Activated CD4-positive, alpha-beta T cell treated with anti-CD3 and anti-CD28 coated beads, Interleukin-2, Interleukin-4, amounts not matched to agents 100 ng/mL and 50 ng/mL, durations not matched to agents 16 hours and 8 hours (primary cell): ENCODE measurements at regions not wholly inside any gene's neighbourhood (a gene's known extent, or its start where the extent isn't known, plus 50 kb on each side); places are given as distances from the start of the nearest gene placed in this dataset.
"Not testable (repeated sequence)": the region's sequence is repeated elsewhere in the genome, so short reads cannot be mapped to it uniquely, and the experiment has no call there.

Experiments
- DNase-seq: peaks from one replicate; pipeline ENCODE4 v3.0.0-alpha.2; 2020; ENCODE audit warnings: low spot score

DNA sequence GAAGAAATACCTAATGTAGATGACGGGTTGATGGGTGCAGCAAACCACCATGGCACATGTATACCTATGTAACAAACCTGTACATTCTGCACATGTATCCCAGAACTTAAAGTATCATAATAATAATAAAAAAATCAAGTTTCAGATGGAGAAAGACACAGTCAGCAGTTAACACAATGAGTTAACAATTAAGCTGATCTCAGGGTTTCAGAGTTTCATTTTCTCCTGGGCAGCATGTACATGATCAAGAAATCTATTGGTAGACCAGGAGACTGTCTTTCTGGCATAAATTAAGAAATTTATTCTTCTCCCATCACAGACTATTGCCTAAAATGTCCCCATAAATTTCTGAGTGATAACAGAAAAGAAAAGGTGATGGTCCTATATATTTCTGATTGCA, 155.3 kb downstream of the RAD51AP2 start:
- no peak for DNase-seq

DNA sequence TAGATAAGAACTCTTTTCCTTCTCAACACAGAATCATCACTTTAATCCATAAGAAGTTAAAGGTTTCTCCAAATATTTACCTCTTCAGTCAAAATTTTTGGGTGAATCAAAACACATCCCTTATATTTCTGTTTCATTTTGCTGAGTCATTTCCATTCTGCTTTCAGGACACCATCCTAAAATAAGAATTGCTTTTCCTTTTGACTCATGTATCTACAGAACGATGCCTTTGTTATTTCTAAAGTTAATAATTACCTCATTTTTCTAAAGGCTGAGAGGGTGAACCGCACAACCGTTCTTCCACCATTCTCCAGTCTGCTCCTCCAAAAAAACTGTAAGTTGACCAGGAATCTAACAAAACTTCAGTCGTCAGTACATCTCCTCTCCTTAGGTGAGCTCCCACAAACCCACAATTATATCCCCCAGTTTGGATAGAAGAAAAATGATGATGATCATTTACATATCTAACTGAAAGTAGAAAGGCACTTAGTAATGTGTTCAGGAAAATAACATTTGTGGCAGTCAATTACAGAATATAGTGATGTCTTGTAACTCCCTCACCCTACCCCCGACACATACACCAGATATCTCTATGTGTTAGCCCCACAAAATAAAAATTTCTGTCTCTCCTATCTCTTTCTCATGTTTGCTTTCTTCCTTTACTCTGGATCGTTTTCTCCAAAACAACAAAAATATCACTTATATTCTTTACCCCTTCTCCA, 162.5 kb downstream of the RAD51AP2 start:
- no peak for DNase-seq

DNA sequence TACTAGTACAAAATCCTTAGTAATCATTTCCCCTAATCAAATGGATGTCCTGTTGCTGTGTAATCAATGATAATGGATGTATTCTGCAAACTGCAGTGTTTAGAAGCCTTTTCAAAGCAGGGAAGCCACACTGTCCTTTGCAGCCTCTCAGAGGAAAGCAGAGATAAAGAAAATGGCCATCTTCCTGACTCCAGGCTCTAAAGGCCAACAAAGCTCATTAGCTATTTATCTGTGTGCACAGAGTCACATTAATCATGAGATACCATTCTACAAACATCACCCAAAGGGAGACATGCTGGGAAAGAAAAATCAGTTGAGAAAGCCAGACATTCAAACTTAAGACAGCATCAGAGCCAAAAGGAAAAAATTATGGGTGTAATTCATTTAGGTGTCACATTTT, 165.0 kb downstream of the RAD51AP2 start:
- no peak for DNase-seq

DNA sequence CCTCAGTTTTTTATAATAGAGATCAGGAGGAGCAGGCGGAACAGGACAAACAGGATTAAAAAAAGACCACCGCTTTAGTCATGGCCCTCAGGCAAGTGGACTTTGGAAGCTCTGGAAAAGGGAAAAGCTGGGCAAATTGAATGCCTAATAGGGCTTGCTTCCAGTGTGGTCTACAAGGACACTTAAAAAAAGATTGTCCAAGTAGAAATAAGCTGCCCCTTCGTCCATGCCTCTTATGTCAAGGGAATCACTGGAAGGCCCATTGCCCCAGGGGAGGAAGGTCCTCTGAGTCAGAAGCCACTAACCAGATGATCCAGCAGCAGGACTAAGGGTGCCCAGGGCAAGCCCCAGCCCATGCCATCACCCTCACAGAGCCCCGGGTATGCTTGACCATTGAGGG, 175.5 kb downstream of the RAD51AP2 start:
- not testable (repeated sequence) for DNase-seq

DNA sequence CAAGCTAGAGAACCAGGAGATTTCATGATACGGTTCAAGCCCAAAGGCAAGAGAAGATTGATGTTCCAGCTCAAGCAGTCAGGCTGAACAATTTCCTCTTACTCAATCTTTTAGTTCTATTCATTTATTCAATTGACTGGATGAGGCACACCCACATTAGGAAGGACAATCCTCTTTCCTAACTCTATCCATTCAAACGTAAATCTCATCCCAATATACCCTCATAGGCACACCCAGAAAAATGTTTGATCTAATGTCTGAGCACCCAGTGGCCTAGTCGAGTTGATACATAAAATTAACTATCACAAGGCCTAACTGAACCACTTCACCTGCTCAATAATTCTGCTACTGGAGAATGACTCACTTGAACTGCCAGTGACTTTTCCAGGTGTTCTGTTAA, 180.7 kb downstream of the RAD51AP2 start:
- DNase-seq, result no peak

DNA sequence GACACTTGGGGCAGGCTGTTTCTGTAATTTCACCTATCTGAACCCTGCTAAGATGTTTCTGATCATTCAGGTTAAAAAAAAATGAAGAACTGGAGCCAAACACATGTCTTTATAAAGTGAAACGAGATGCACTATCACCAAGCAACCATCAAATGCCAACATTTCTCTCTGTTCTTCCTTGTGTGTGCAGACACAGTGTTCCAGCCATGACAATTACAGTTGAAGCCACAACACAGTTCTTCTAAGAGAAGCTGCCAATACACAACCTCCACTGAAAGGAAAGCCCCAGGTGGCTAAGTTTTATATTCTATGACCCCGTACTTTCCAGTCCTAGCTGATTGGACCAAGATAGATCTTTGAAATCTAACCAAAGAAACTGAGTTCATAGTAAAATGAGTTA, 181.8 kb downstream of the RAD51AP2 start:
- DNase-seq, result no peak

DNA sequence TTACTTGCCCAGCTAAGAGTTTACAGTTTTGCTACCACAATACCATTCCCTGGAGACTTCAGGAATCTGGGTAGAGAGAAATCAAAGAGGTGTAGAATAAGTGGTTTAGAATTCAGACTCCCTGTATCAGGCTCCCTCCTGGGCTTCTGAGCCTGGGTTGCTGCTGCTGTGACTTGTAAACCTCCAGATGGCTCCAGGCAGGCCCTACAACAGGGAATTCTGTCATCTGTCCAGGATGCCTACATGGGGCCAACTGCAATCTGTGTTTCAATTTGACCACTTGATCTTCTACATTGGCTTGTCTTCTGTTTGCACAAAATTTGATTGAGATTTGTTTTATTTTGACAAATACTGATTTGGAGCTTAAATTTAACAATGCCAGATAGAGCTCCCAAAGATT, 183.9 kb downstream of the RAD51AP2 start:
- no peak for DNase-seq

DNA sequence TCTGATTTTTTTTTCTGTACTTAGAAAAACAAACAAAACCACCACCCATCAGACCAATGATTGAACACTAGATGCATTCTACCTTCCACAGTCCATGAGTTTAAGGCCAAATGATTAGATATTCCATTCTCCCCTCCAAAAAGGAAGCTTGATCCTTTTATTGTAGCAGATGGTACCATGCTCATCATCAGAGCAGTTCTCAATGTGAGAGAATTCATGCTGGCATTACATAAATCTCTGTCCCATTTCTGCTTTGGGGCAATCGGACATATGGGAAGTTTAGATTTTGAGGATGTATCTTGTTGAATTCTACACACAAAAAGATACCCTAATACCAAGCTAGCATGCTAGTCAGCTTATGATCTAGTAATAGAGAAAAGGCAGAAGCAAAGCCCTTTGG, 186.6 kb downstream of the RAD51AP2 start:
- no peak for DNase-seq

DNA sequence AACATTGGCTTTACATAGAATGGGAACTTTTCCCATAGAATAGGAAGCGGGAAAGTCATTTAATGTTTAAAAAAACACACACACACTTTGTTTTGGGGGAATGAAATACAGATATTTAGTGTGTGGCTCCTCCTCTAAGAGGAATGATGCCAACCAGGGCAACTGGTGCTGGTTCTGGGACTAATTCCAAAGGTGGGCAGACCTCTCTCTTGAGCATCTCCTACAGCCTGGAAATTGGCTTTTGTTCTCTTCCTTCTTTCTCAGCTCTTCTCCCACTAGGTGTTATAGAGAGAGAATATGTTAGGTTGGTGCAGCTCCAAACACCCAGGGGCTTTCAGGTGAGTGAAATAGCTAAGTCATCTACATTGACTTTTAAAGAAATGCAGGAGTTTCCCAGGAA, 190.1 kb downstream of the RAD51AP2 start:
- DNase-seq, result no peak

DNA sequence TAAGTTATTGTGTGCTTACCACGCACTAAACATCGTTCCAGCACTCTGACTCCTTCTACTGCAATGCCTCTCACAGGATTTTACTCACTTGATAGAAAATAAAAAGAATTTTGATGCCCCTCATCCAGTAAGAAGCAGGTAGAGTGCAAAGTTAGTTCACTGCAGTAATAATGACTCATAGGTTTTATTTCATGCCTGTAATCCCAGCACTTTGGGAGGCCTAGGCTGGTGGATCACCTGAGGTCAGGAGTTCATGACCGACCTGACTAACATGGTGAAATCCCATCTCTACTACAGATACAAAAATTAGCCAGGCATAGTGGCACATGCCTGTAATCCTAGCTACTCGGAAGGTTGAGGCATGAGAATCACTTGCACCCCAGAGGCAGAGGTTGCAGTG, 190.6 kb downstream of the RAD51AP2 start:
- no peak for DNase-seq

DNA sequence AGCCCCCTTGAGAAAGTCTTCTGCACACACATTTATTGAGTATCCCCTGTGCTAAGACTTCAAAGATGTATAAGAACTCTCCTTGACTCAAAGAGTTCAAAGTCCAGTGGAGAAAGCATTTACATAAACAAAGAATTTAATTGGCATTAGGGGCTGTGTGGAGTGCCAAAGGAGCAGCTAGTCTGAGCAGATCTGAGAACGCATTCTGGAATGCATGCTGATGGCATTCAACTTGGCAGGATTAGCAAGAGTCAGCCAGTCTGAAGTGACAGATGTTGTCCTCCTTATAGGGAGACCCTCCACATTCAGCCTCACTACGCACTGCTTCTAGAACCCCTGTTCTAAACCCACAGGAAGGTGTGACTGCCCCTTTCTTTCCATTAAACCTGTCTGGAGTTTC, 191.5 kb downstream of the RAD51AP2 start:
- no peak for DNase-seq

DNA sequence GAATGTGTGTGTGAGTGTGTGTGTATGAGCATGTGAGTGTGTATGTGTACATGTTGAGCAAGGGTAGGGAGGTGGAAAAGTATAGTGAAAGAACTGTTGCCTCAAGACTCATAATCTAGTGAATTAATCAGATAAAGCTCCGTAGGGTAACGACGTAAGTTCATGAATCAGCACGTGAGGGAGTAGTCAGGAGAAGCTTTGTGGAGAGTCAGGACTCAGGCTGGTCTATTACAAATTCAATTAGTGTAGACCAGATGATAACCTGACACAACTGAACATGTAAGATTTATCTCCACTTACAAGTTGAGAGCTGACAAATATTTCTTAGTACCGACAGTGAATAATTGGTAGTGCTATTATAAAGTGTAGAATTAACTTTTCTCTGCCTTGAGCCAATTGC, 194.5 kb downstream of the RAD51AP2 start:
- DNase-seq, result no peak

DNA sequence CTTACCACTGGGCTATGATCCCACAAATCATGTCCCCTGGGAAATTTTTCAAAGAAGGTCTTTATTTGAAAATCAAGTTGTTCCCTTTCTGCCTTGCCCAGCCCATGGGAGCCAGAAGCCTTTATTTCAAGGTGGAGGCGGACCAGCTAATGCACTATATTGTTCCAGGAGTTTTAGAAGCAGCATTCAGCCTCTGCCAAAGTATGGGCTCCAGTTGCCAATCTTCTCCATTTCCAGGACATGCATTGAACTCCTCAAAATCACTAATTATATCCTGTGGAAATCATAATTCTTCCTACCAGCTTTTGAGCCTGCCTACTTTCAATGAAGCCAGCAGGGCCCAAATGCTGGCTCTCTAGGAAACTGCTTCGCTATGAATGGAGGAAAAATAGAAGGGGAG, 195.8 kb downstream of the RAD51AP2 start:
- DNase-seq, result no peak

DNA sequence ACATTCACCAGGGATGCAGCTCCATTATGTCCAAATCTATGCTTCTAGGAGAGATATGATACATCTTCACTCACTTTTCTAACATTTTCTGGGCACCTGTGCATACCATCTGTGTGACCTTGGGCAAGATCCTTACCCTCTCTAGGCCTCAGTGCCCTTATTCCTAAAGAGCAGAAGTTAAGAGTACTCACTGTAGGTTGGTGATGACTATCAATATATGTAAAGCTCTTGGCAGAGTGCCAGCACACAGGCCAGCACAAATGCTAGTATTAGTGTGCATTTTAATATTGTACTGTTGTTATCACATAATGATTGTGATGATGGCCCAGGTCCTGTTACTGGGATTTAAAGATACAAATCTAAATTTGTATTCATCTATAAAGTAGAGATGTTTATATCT, 199.2 kb downstream of the RAD51AP2 start:
- DNase-seq, result no peak

DNA sequence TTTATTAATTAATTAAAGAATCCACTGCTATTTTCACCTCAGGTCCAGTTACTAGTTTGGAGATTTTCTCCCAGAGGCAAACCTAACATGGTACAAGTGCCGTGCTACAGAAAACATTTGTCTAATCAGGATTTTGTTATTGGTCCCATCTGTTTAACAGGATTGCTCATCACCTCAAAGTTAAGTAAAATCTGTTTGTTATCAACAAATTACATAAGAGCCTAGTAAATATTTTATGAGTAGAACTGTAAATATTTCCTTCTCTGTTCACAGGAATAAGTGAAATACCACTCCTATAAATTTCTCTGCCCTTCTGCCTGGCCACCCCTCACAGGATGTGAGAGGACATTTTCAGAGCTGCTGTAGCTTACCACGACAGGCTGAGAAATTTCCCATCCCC, 200.2 kb downstream of the RAD51AP2 start:
- no peak for DNase-seq

DNA sequence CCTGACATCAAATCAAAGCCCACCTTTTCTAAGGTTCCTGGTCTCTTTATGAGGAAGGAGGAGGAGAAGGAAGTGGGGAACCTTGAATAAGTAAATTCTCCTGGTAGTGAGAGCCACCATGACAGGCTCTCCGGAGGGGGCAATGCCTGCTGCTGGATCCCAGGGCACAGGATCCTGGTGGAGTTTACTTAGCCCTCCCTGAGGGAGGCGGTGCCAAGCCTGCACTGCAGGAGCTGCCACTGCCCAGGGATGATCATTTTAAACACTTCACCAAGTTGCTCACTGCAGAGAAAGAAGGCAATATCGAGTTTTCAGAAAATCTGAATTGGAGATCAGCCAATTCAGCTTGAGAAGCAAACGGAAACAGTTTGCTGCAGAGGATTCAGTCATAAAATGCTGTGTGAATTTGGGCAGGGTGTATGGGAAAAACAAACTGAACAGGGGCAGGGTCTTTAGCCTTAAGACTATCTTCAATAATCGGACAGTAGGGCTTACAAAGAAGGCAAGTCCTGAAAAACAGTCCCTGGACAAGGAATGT, 200.7 kb downstream of the RAD51AP2 start:
- no peak for DNase-seq

DNA sequence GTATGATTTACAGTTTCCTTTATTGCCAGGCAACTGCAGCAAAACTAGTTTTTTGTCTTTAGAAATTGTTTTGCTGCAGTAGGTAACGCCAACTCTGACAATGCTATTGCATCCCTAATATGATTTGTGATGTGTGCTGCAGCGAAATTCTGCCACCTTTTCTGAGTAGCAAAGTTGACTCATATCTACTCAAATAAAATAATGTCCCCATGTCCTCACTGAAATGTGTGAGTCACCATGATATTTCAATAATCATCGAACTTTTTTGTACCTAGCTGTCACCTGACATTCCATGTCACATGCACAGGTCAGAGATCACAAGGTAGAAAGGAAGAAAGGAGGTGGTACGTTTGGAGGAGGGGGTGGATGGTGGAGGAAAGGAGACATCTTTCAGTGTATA, 205.0 kb downstream of the RAD51AP2 start:
- peak; percentile 0 for DNase-seq

DNA sequence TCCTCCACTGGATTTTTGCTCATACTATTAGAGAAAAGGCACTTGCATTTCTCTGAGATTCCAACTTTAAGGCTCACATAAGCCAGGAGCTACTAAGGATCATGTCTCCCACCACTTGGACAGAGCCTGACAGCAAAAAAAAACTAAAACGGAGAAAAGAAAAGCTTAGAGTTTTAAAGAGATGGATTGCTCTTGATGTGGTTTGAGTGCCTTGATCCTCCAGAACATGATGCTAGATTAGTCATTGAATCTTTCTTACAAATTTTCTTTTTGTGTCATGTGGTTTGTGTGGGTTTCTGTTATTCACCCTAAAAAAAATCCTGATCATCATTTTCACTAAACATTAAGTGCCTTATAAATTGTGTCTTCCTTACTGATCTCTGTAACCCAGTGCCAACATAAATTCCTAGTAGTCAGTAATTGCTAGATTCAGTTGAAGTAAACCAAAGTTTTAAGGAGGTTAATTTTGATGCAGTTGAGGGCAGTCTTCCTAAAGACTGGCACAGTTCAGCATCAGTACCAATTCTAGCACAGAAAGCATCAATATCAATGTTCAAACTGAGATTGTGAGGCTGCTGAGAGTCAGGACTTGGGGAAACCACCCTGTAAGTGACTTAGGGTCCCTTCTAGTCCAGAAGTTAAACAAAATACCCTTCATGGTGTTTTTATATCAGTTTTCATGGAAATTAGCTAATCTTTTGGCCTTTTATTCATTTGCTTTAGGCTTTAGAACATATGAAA, 206.3 kb downstream of the RAD51AP2 start:
- peak; percentile 25 for DNase-seq

DNA sequence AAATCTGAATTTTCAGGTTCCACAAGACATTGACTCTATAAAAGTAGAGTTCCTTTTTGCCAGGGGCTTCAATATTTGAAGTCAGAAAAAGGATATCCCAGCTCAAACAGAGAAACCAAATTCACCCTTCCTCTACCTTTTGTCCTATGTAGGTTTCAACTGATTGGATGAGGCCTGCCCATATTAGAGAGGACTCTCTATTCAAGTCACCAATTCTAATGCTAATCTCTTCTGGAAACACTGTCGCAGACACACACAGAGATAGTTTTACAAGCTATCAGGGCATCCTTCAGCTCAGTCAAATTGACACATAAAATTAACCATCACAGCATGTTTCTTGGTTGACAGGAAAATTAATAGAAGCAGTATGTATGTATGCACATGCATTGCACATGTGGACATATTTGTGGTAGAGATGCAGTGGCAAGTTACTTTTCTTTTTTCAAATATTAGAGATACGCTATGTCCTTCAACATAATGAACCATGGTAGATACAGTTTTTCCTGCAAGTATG, 207.1 kb downstream of the RAD51AP2 start:
- no peak for DNase-seq

DNA sequence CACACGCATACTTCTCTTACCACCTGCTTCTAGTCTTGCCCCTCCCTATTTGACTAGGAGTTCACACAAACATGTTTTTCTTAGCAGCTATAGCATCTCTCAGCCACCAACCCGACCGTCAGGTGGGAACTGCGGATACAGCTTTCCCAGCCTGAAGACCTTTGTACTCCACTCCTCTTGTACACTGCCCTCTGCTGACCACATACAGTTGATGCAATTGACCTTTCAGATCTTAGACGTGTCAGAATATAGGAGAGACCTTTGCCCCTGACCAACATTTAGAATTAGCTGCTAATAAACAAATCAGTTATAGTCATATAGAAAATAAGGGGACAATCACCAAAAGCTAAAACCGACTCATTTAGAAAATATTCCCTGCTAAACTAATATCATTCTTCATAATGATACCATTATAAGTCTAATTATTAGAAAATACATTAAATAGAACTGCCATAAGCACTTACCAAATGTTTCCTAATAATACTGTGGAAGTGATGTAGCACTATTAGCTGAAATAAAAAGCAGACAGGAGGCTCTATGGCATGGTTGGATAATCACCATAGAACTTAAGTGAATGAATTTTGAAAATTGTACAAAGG, 208.4 kb downstream of the RAD51AP2 start:
- DNase-seq, result peak; percentile 28

DNA sequence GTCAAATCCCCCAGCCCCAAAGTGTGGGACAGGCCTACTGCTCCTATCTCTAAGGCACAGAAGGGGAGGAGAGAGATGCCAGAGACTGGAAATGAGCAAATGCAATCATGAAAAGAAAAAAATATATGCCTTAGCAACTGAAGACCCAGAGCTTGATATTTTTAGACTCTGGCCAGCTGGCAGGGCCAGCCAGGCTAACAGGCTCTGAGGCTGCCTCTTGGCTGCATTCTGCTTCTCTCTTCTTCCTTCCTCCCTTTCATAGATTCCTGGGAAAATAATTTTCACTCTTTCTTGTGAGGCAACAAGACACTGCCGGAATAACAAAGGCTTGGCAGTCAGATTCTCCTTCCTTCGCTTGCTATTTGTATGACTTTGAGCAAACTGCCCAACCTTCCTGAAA, 209.1 kb downstream of the RAD51AP2 start:
- no peak for DNase-seq

DNA sequence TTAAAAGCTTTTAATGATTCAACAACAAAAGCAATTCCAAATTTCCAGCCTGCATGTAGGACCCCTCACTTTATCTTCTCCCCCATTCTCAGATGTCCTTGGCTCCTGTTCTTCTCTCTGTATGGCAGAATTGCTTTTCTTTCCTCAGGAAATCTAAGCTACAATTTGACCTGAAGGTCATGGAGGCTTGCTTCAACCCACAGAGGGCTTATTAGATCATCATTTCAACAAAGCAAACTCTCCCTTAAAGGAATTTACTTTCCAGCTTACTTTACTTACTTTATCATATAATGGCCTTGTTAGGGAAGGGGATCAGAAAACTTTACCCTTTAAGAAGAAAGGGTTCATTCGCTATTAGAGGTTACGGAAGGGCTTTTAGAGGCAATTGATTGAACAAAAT, 211.5 kb downstream of the RAD51AP2 start:
- no peak for DNase-seq

DNA sequence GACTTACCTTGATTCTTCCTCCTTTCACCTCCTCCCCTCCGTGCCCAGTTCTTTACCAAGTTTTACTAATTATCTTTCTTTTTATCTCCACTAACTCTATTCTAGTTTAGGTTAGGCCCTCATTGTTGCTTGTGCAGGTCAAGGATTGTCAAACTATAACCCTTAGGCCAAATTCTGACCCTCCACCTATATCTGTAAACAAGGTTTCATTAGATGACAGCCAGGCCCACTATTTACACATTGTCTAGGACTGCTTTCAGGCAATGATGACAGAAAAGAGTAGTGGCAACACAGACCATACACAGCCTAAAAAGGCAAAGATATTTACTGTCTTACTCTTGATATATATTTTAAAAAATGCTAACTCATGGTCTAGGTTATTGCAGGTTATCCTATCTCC, 212.0 kb downstream of the RAD51AP2 start:
- DNase-seq, result no peak
